A549 (cell line): ENCODE measurements at regions not wholly inside any gene's neighbourhood (a gene's known extent, or its start where the extent isn't known, plus 50 kb on each side); places are given as distances from the start of the nearest gene placed in this dataset.

Source experiments
- KDM5A ChIP-seq: fragments of 200-600 bp; sonication (generic); IDR thresholded peaks from 2 replicates; pipeline ENCODE4 v1.6.1; 2016; ENCODE audit warnings: antibody characterized with exemption, mild to moderate bottlenecking
- TF ChIP-seq, protein P1 (sequence below): fragments of >200 bp; sonication (Bioruptor Twin); formaldehyde crosslinking; IDR thresholded peaks from 3 replicates; pipeline ENCODE4 v1.5.1; 2016

DNA sequence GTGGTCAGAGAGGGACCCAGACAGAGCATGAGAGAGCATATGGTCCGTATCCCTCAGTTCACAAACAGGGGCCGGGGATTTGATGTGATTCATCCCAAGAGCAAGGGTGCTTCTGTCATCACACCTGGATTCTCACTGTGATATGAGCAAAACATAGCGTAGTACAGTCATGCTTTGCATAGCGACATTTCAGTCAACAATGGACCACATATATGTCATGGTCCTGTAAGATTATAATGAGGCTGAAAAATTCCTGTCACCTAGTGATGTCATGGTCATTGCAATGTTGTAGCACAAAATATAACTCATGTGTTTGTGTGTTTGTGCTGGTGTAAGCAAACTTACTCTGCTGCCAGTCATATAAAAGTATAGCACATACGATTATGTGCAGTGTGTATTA, 207.4 kb upstream of the CDH13 start:
- TF ChIP-seq, protein P1, sequence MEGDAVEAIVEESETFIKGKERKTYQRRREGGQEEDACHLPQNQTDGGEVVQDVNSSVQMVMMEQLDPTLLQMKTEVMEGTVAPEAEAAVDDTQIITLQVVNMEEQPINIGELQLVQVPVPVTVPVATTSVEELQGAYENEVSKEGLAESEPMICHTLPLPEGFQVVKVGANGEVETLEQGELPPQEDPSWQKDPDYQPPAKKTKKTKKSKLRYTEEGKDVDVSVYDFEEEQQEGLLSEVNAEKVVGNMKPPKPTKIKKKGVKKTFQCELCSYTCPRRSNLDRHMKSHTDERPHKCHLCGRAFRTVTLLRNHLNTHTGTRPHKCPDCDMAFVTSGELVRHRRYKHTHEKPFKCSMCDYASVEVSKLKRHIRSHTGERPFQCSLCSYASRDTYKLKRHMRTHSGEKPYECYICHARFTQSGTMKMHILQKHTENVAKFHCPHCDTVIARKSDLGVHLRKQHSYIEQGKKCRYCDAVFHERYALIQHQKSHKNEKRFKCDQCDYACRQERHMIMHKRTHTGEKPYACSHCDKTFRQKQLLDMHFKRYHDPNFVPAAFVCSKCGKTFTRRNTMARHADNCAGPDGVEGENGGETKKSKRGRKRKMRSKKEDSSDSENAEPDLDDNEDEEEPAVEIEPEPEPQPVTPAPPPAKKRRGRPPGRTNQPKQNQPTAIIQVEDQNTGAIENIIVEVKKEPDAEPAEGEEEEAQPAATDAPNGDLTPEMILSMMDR = no peak
- TF ChIP-seq KDM5A = no peak
